ENCODE measurements at regions not wholly inside any gene's neighbourhood (a gene's known extent, or its start where the extent isn't known, plus 50 kb on each side); places are given as distances from the start of the nearest gene placed in this dataset.

GRCh38 chr1:208419746-208420420 is 175.7 kb upstream of the PLXNA2 start:
- Histone ChIP-seq H3K27ac (ENCODE audit: low read depth) (no peak overlapping the region), H3F3A (replicated peaks; ENCODE audit: low read depth) (no peaks in the 10 kb centered on the region), H4K20me1 (replicated peaks; ENCODE audit: insufficient read depth) (no peaks in the 10 kb centered on the region), H3K4me3 (no peak overlapping the region), H3K27me3 (ENCODE audit: insufficient read depth) (no peaks in the 10 kb centered on the region), H2AFZ (peak overlapping the region; percentile 72; the same call in 1 of the 2 replicates), H3K9me2 (ENCODE audit: insufficient read depth) (0 out of 2 replicates have a peak, but pooled peaks cover 3% of the 10 kb centered on the region), H3K79me2 (replicated peaks; ENCODE audit: insufficient read depth) (no peaks in the 10 kb centered on the region), H3K4me2 (no peak overlapping the region), H3K4me1 (ENCODE audit: insufficient read depth) (no peaks in the 10 kb centered on the region; the same call in 1 of the 2 replicates), H3K36me3 (ENCODE audit: insufficient read depth) (no peaks in the 10 kb centered on the region)
- Mint-ChIP-seq H3K4me1 (peaks cover 7% of the 10 kb centered on the region), H3K36me3 (ENCODE audit: low read depth) (no peaks in the 10 kb centered on the region), H3K27me3 (ENCODE audit: insufficient read depth, low read depth, poor library complexity) (peaks cover 3% of the 10 kb centered on the region), H3K27ac (no peak overlapping the region), H3K9me3 (no peaks in the 10 kb centered on the region), H3K4me3 (no peak overlapping the region)
- no peak for TF ChIP-seq REST (IDR thresholded peaks at IDR 0.05; ENCODE audit: unreplicated experiment)
- peak; percentile 48 to 58 for TF ChIP-seq CTCF (conservative IDR thresholded peaks at IDR 0.05; ENCODE audit: low read depth in 2 of 2)
- DNase-seq (ENCODE audit: low spot score) (peak; percentile 38), ATAC-seq (peak; percentile 68)

- Histone ChIP-seq H3K36me3 (ENCODE audit: insufficient read depth) (no peaks in the 10 kb centered on the region), H4K20me1 (replicated peaks; ENCODE audit: insufficient read depth) (no peaks in the 10 kb centered on the region), H3K27ac (ENCODE audit: low read depth) (no peak overlapping the region), H3K27me3 (ENCODE audit: insufficient read depth) (no peaks in the 10 kb centered on the region), H3K4me3 (no peak overlapping the region), H3K4me2 (no peak overlapping the region), H3F3A (replicated peaks; ENCODE audit: low read depth) (no peaks in the 10 kb centered on the region), H3K4me1 (ENCODE audit: insufficient read depth) (no peaks in the 10 kb centered on the region; the same call in 1 of the 2 replicates), H3K79me2 (replicated peaks; ENCODE audit: insufficient read depth) (no peaks in the 10 kb centered on the region), H2AFZ (no peak overlapping the region), H3K9me2 (ENCODE audit: insufficient read depth) (0 out of 2 replicates have a peak, but pooled peaks cover 3% of the 10 kb centered on the region)
- no peak for ATAC-seq
- no peak for DNase-seq (ENCODE audit: low spot score)
- Mint-ChIP-seq H3K27ac (no peak overlapping the region), H3K36me3 (ENCODE audit: low read depth) (no peaks in the 10 kb centered on the region), H3K9me3 (no peaks in the 10 kb centered on the region), H3K4me1 (peaks cover 7% of the 10 kb centered on the region), H3K4me3 (no peak overlapping the region), H3K27me3 (ENCODE audit: insufficient read depth, low read depth, poor library complexity) (peaks cover 3% of the 10 kb centered on the region)
- TF ChIP-seq ZNF331 (CRISPR knock-in tag; IDR thresholded peaks at IDR 0.05; ENCODE audit: low read depth), result no peak
- no peak for TF ChIP-seq CTCF (conservative IDR thresholded peaks at IDR 0.05; ENCODE audit: low read depth in 2 of 2)
- no peak for TF ChIP-seq ETS1 (IDR thresholded peaks at IDR 0.05)
- TF ChIP-seq NANOG (IDR thresholded peaks at IDR 0.05; ENCODE audit: borderline replicate concordance), result no peak
These were observed 176.5 kb upstream of the PLXNA2 start for GRCh38 chr1:208420696-208421095.

Data from GM23338 (cell line).